GM12878 (cell line): ENCODE measurements at regions not wholly inside any gene's neighbourhood (a gene's known extent, or its start where the extent isn't known, plus 50 kb on each side); places are given as distances from the start of the nearest gene placed in this dataset.

Experiments used
- ATAC-seq: fragments of 200-7000 bp; cut with Tn5 transposase; 3 replicates; pipeline ENCODE4 v1.9.1; 2020; ENCODE audit warnings: mild to moderate bottlenecking, moderate library complexity
- BruUV-seq: library from RNA; stranded (reverse); fragments of 400-500 nt; replicated peaks from 2 replicates; lab custom pipeline; 2021; lab: Mats Ljungman, UMichigan
- CTCF ChIA-PET: fragments of 300-600 bp; sonication (Branson Sonifier 250); formaldehyde crosslinking; extraction: SDS; loops from one replicate; lab custom pipeline; 2021; ENCODE audit warnings: inconsistent platforms; lab: Yijun Ruan, JAX
- POLR2A ChIA-PET: fragments of 350-600 bp; formaldehyde crosslinking; extraction: SDS; loops from one replicate; lab custom pipeline; 2021; ENCODE audit warnings: inconsistent platforms; lab: Charles Lee
- RAD21 ChIA-PET: fragments of 300-600 bp; sonication (Branson Sonifier 250); formaldehyde crosslinking; loops from one replicate; lab custom pipeline; 2023; ENCODE audit warnings: antibody characterized with exemption; ENCODE audit not compliant: unreplicated experiment; lab: Charles Lee
- SMC1A ChIA-PET: fragments of 300-600 bp; sonication (Branson Sonifier 250); formaldehyde crosslinking; loops from one replicate; lab custom pipeline; 2023; ENCODE audit not compliant: unreplicated experiment, uncharacterized antibody; lab: Charles Lee
- DNase-seq: peaks from one replicate; pipeline ENCODE4 v3.0.0-alpha.2; 2011; ENCODE audit warnings: low read depth, low spot score
- FAIRE-seq: peaks from 3 replicates; lab custom pipeline; 2011; peaks lifted over from hg19 to GRCh38; lab: Jason Lieb, UNC
- H2AFZ ChIP-seq: 2 replicates; pipeline ENCODE4 v1.6.0; 2011; ENCODE audit warnings: low read depth, low read length, control low read depth; ENCODE audit not compliant: control insufficient read depth
- H3K27ac ChIP-seq: 2 replicates; pipeline ENCODE4 v1.5.1; 2011; ENCODE audit warnings: control low read depth; ENCODE audit not compliant: control insufficient read depth, insufficient read depth
- H3K27me3 ChIP-seq, 2 experiments: replicated peaks in 1 of 2; 2 replicates each; pipeline versions ENCODE4 v1.6.0 to v1.6.1; 2011; ENCODE audit warnings: low read length in 1 of 2; ENCODE audit not compliant: control insufficient read depth in 2 of 2, insufficient read depth in 2 of 2
- H3K36me3 ChIP-seq, 2 experiments: 2 replicates each; pipeline ENCODE4 v1.5.1; 2011; ENCODE audit warnings: low read length in 1 of 2; ENCODE audit not compliant: control insufficient read depth in 2 of 2, insufficient read depth in 2 of 2
- H3K4me1 ChIP-seq: 2 replicates; pipeline ENCODE4 v1.6.1; 2011; ENCODE audit warnings: mild to moderate bottlenecking, low read length, moderate library complexity, mixed read lengths; ENCODE audit not compliant: control insufficient read depth, insufficient read depth
- H3K4me2 ChIP-seq: 2 replicates; pipeline ENCODE4 v1.6.0; 2011; ENCODE audit warnings: control low read depth; ENCODE audit not compliant: control insufficient read depth, insufficient read depth
- H3K4me3 ChIP-seq: fragments of 200-600 bp; sonication (generic); 2 replicates; pipeline ENCODE4 v1.5.1; 2016
- H3K79me2 ChIP-seq: 2 replicates; pipeline ENCODE4 v1.6.0; 2011; ENCODE audit warnings: low read length; ENCODE audit not compliant: control insufficient read depth, insufficient read depth
- H3K9ac ChIP-seq: 2 replicates; pipeline ENCODE4 v1.8.0; 2011; ENCODE audit warnings: low read length, control low read depth, mixed read lengths; ENCODE audit not compliant: control insufficient read depth, insufficient read depth
- H3K9me3 ChIP-seq: replicated peaks from 3 replicates; pipeline ENCODE4 v1.5.1; 2011; ENCODE audit warnings: mild to moderate bottlenecking, low read length; ENCODE audit not compliant: control insufficient read depth, insufficient read depth
- H4K20me1 ChIP-seq: 2 replicates; pipeline ENCODE4 v1.6.0; 2011; ENCODE audit not compliant: control insufficient read depth, insufficient read depth
- BRCA1 ChIP-seq: IDR thresholded peaks from 2 replicates; pipeline ENCODE4 v1.6.1; 2011; ENCODE audit warnings: low read depth, low read length, improper control_type of control experiment
- CBFB ChIP-seq: IDR thresholded peaks from 2 replicates; pipeline ENCODE4 v1.6.1; 2016; ENCODE audit warnings: antibody characterized with exemption, low read depth
- CHD2 ChIP-seq: IDR thresholded peaks from 2 replicates; pipeline ENCODE4 v1.6.1; 2011; ENCODE audit warnings: low read depth, low read length, improper control_type of control experiment, borderline replicate concordance
- ETV6 ChIP-seq, 2 experiments: fragments of 450-650 bp in 1 of 2; IDR thresholded peaks in 1 of 2; conservative IDR thresholded peaks in 1 of 2; 2 replicates each; pipeline ENCODE4 v1.6.1; 2014; ENCODE audit warnings: antibody characterized with exemption in 1 of 2, borderline replicate concordance in 1 of 2, low read depth in 1 of 2, mild to moderate bottlenecking in 1 of 2, moderate library complexity in 1 of 2
- GABPA ChIP-seq: IDR thresholded peaks from 2 replicates; pipeline ENCODE4 v1.6.1; 2014; ENCODE audit warnings: antibody characterized with exemption, low read depth, mild to moderate bottlenecking, inconsistent platforms
- GATAD2B ChIP-seq: fragments of 450-650 bp; conservative IDR thresholded peaks from 2 replicates; pipeline ENCODE4 v1.6.1; 2017; ENCODE audit warnings: low read depth, mild to moderate bottlenecking, moderate library complexity
- HDGF ChIP-seq: fragments of 450-650 bp; IDR thresholded peaks from 2 replicates; pipeline ENCODE4 v1.6.1; 2016; ENCODE audit warnings: antibody characterized with exemption
- JUNB ChIP-seq: IDR thresholded peaks from 2 replicates; pipeline ENCODE4 v1.6.1; 2016; ENCODE audit warnings: antibody characterized with exemption, mild to moderate bottlenecking
- MEF2B ChIP-seq: fragments of 450-650 bp; IDR thresholded peaks from 2 replicates; pipeline ENCODE4 v1.6.1; 2018; ENCODE audit warnings: mild to moderate bottlenecking, moderate library complexity; ENCODE audit not compliant: partially characterized antibody, poor library complexity, severe bottlenecking
- PAX5 ChIP-seq: IDR thresholded peaks from 2 replicates; pipeline ENCODE4 v1.6.1; 2011; ENCODE audit warnings: low read depth, low read length, borderline replicate concordance
- PAX8 ChIP-seq: fragments of 450-650 bp; IDR thresholded peaks from 2 replicates; pipeline ENCODE4 v1.6.1; 2017; ENCODE audit warnings: mild to moderate bottlenecking, moderate library complexity
- SMAD5 ChIP-seq: IDR thresholded peaks from 2 replicates; pipeline ENCODE4 v1.6.1; 2016; ENCODE audit warnings: antibody characterized with exemption, low read depth
- SUZ12 ChIP-seq: fragments of 200-600 bp; sonication (generic); IDR thresholded peaks from one replicate; pipeline ENCODE4 v1.6.1; 2018; ENCODE audit warnings: antibody characterized with exemption, mild to moderate bottlenecking; ENCODE audit not compliant: unreplicated experiment
- TAF1 ChIP-seq: IDR thresholded peaks from 2 replicates; pipeline ENCODE4 v1.6.1; 2011; ENCODE audit warnings: mild to moderate bottlenecking, low read depth, low read length, borderline replicate concordance
- ZNF384 ChIP-seq: IDR thresholded peaks from 2 replicates; pipeline ENCODE4 v1.6.1; 2012; ENCODE audit warnings: low read depth, mild to moderate bottlenecking, low read length, improper control_type of control experiment, borderline replicate concordance
- WGBS: methylation state at CpG from one replicate; pipeline ENCODE4 v1.1.6; 2016; ENCODE audit warnings: low lambda C conversion rate; ENCODE audit not compliant: insufficient replicate concordance, insufficient coverage; ENCODE audit errors: missing lambda C conversion rate; 5-methylcytosine and 5-hydroxymethylcytosine counted together
- in situ Hi-C: fragments of 300-500 bp; cut with MboI; formaldehyde crosslinking; loops from 9 replicates; pipeline ENCODE4 v1.14.3; 2018; ENCODE audit warnings: mixed read lengths
- intact Hi-C: fragments of 100-400 bp; cut with micrococcal nuclease; formaldehyde crosslinking; loops from one replicate; pipeline ENCODE4 v1.14.2; 2022; ENCODE audit not compliant: unreplicated experiment
- TF ChIP-seq, protein P1 (sequence below): IDR thresholded peaks from 2 replicates; pipeline ENCODE4 v1.6.1; 2012; ENCODE audit warnings: low read depth, low read length, improper control_type of control experiment
- TF ChIP-seq, protein P2 (sequence below): fragments of 450-650 bp; IDR thresholded peaks from 2 replicates; pipeline ENCODE4 v1.6.1; 2017; ENCODE audit warnings: low read depth, mild to moderate bottlenecking, moderate library complexity
- TF ChIP-seq, protein P3 (sequence below): fragments of 450-650 bp; IDR thresholded peaks from 2 replicates; pipeline ENCODE4 v1.6.1; 2016; ENCODE audit warnings: mild to moderate bottlenecking, moderate library complexity, borderline replicate concordance

DNA sequence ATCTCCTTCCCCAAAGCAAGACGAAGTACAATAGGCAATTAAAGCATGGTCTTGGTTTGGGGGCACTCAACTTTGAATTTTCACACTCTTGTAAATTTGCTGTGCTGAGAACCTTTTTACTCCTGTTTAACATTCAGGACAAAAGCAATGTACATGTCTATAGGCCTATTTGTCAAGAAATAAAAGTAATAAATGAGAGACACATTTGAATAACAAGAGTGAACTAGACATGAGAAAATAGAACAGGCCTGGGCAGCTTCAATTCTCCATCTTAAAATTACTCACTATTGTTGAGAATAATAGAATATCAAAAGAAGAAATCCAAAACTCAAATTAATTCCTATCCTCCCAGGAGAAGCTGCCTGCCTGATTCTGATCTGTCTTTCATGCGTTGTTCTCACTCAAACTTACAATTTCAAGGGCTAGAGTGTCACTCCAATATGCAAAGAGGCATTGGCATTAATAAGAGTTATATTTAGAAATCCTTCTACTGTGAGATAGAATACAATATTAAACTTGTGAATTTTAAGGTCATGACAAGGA, 192.9 kb upstream of the CCNG1 start (continued):
- TF ChIP-seq, protein P1, sequence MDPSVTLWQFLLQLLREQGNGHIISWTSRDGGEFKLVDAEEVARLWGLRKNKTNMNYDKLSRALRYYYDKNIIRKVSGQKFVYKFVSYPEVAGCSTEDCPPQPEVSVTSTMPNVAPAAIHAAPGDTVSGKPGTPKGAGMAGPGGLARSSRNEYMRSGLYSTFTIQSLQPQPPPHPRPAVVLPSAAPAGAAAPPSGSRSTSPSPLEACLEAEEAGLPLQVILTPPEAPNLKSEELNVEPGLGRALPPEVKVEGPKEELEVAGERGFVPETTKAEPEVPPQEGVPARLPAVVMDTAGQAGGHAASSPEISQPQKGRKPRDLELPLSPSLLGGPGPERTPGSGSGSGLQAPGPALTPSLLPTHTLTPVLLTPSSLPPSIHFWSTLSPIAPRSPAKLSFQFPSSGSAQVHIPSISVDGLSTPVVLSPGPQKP = no peak
- TF ChIP-seq PAX8 (no peak), ETV6 (conservative IDR thresholded peaks at IDR 0.05 in 1 of 2, IDR thresholded peaks at IDR 0.05 in 1 of 2; ENCODE audit: borderline replicate concordance in 1 of 2, low read depth in 1 of 2) (no peak), CHD2 (no peak)
- TF ChIP-seq, protein P2, sequence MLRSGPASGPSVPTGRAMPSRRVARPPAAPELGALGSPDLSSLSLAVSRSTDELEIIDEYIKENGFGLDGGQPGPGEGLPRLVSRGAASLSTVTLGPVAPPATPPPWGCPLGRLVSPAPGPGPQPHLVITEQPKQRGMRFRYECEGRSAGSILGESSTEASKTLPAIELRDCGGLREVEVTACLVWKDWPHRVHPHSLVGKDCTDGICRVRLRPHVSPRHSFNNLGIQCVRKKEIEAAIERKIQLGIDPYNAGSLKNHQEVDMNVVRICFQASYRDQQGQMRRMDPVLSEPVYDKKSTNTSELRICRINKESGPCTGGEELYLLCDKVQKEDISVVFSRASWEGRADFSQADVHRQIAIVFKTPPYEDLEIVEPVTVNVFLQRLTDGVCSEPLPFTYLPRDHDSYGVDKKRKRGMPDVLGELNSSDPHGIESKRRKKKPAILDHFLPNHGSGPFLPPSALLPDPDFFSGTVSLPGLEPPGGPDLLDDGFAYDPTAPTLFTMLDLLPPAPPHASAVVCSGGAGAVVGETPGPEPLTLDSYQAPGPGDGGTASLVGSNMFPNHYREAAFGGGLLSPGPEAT = no peak

DNA sequence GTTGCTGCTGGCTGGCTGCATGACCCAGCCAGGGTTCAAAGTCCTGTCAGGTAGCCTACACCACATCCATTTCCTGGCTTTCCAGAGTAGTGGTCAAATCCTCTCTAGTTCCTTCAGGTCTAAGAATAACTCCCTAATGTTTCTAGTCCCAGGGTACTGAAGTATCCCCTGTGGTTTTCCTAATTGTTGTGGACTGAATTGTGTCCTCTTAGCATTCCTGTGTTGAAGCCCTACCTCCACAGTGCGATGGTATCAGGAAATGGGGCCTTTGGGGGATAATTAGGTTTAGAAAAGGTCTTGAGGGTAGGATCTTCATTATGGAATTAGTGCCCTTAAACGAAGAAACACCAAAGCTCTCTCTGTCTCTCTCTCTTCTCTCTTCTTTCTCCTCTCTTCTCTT, 191.8 kb upstream of the CCNG1 start:
- Histone ChIP-seq H3K36me3 (no peaks in the 10 kb centered on the region), H3K27ac (no peak overlapping the region), H4K20me1 (no peaks in the 10 kb centered on the region), H2AFZ (no peak overlapping the region), H3K27me3 (no peaks in the 10 kb centered on the region), H3K9me3 (no peaks in the 10 kb centered on the region), H3K79me2 (no peaks in the 10 kb centered on the region), H3K4me1 (no peaks in the 10 kb centered on the region), H3K9ac (no peak overlapping the region), H3K4me3 (no peak overlapping the region), H3K4me2 (no peak overlapping the region)
- in situ Hi-C loops (no loop called here), intact Hi-C loops (no loop called here)
- ChIA-PET CTCF (no interaction called here), SMC1A (no interaction called here), POLR2A (no interaction called here), RAD21 (no interaction called here)
- ATAC-seq = no peak
- WGBS = 4% methylated on average over 2 of the region's 2 CpGs
- no TSS peak for BruUV-seq
- DNase-seq = no peak
- no peak for FAIRE-seq
- TF ChIP-seq GATAD2B (no peak), GABPA (no peak), JUNB (no peak), BRCA1 (no peak), TAF1 (no peak), CBFB (no peak), PAX5 (no peak), ZNF384 (no peak), HDGF (no peak), SMAD5 (no peak), SUZ12 (no peak), MEF2B (no peak)
- TF ChIP-seq, protein P3, sequence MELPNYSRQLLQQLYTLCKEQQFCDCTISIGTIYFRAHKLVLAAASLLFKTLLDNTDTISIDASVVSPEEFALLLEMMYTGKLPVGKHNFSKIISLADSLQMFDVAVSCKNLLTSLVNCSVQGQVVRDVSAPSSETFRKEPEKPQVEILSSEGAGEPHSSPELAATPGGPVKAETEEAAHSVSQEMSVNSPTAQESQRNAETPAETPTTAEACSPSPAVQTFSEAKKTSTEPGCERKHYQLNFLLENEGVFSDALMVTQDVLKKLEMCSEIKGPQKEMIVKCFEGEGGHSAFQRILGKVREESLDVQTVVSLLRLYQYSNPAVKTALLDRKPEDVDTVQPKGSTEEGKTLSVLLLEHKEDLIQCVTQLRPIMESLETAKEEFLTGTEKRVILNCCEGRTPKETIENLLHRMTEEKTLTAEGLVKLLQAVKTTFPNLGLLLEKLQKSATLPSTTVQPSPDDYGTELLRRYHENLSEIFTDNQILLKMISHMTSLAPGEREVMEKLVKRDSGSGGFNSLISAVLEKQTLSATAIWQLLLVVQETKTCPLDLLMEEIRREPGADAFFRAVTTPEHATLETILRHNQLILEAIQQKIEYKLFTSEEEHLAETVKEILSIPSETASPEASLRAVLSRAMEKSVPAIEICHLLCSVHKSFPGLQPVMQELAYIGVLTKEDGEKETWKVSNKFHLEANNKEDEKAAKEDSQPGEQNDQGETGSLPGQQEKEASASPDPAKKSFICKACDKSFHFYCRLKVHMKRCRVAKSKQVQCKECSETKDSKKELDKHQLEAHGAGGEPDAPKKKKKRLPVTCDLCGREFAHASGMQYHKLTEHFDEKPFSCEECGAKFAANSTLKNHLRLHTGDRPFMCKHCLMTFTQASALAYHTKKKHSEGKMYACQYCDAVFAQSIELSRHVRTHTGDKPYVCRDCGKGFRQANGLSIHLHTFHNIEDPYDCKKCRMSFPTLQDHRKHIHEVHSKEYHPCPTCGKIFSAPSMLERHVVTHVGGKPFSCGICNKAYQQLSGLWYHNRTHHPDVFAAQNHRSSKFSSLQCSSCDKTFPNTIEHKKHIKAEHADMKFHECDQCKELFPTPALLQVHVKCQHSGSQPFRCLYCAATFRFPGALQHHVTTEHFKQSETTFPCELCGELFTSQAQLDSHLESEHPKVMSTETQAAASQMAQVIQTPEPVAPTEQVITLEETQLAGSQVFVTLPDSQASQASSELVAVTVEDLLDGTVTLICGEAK = no peak
